ENCODE measurements at regions not wholly inside any gene's neighbourhood (a gene's known extent, or its start where the extent isn't known, plus 50 kb on each side); places are given as distances from the start of the nearest gene placed in this dataset.

DNA sequence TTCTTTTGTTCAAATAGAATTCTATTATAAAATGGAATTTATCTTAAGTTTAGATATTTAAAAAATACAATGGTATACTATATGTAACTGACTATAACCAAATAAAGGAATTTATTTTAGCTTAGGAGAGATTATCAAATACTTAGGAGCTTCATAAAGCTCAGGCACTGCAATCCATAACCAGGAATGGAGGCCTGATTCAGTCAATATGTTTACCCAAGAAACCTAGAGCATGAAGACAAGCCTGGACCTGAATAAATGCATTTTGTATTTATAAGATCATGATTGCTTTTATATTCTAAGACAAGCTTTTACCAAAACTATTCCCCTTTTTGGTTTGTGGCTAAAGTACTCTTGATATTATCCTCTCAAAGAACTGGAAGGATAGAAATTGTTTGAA lies 742.6 kb downstream of the FAT4 start:
- H3K27ac ChIP-seq (ENCODE audit: low read length): no peak overlapping the region
- H3K79me2 ChIP-seq (ENCODE audit: low read length): no peaks in the 10 kb centered on the region
- DNase-seq: no peak
- TF ChIP-seq EZH2phosphoT487 (IDR thresholded peaks at IDR 0.05; ENCODE audit: low read length) (no peak), EZH2 (optimal IDR thresholded peaks at IDR 0.05; ENCODE audit: low read depth, low read length) (no peak)
- TF ChIP-seq, protein P1, sequence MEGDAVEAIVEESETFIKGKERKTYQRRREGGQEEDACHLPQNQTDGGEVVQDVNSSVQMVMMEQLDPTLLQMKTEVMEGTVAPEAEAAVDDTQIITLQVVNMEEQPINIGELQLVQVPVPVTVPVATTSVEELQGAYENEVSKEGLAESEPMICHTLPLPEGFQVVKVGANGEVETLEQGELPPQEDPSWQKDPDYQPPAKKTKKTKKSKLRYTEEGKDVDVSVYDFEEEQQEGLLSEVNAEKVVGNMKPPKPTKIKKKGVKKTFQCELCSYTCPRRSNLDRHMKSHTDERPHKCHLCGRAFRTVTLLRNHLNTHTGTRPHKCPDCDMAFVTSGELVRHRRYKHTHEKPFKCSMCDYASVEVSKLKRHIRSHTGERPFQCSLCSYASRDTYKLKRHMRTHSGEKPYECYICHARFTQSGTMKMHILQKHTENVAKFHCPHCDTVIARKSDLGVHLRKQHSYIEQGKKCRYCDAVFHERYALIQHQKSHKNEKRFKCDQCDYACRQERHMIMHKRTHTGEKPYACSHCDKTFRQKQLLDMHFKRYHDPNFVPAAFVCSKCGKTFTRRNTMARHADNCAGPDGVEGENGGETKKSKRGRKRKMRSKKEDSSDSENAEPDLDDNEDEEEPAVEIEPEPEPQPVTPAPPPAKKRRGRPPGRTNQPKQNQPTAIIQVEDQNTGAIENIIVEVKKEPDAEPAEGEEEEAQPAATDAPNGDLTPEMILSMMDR (IDR thresholded peaks at IDR 0.05; ENCODE audit: low read length): no peak
- H3K9me2 ChIP-seq (replicated peaks; ENCODE audit: insufficient read depth, low read length): no peaks in the 10 kb centered on the region
- no peaks in the 10 kb centered on the region for H3K4me1 ChIP-seq (ENCODE audit: low read length)
- H3K4me3 ChIP-seq (ENCODE audit: low read length): no peak overlapping the region
- no peaks in the 10 kb centered on the region for H4K20me1 ChIP-seq (ENCODE audit: insufficient read depth, low read length)
- H3K9ac ChIP-seq (ENCODE audit: low read length): no peak overlapping the region
- no peak overlapping the region for H3K4me2 ChIP-seq (ENCODE audit: low read depth, low read length)
- H3K36me3 ChIP-seq (replicated peaks; ENCODE audit: insufficient read depth, low read length): no peaks in the 10 kb centered on the region
- H2AFZ ChIP-seq (ENCODE audit: low read length): no peak overlapping the region
- no peaks in the 10 kb centered on the region for H3F3A ChIP-seq (ENCODE audit: insufficient read depth, low read length)
- H3K9me3 ChIP-seq (replicated peaks; ENCODE audit: insufficient read depth, low read length): no peaks in the 10 kb centered on the region
- H3K27me3 ChIP-seq (replicated peaks; ENCODE audit: insufficient read depth, low read length): no peaks in the 10 kb centered on the region

DNA sequence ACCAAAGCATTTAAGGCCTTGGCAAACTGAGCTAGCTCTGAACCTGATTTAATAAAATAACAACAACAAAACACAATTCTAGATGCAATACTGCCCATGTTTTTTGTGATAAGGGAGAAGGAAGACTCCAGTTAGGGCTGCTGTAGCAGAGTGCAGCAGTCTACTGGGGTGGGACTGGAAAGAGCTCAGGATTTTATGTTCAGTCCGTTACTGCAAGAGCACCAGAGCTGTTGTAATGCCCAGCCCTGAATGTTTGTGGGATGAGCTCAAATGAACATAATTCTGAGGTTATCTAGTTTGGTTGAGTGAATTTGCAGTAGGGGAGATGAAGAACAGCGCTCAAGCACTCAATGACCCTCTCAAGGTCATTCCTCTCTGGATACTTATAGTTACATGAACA lies 743.8 kb downstream of the FAT4 start:
- Histone ChIP-seq H3K27me3 (replicated peaks; ENCODE audit: insufficient read depth, low read length) (no peaks in the 10 kb centered on the region), H3K4me1 (ENCODE audit: low read length) (no peaks in the 10 kb centered on the region), H3K79me2 (ENCODE audit: low read length) (no peaks in the 10 kb centered on the region)

DNA sequence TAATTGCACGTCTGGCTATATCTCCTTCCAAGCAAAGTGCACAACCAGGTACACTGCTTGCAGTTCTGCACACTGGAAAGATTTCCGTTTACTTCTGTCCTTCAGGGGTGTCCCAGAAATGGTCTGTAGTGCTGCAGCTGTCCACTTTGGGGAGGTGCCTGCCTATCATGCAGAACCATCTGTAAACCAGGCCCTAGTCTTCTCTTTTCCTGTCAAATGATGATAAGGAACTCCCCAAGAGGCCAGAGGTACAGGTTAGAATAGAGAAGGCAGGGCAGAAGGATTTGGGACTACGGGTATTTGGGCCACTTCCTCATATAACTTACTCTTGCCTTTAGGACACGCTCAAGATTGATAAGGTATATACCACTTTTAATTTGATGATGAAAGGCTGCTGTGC lies 746.9 kb downstream of the FAT4 start:
- Histone ChIP-seq H3K27me3 (replicated peaks; ENCODE audit: insufficient read depth, low read length) (no peaks in the 10 kb centered on the region), H3K27ac (ENCODE audit: low read length) (no peak overlapping the region), H2AFZ (ENCODE audit: low read length) (no peak overlapping the region), H3K79me2 (ENCODE audit: low read length) (no peaks in the 10 kb centered on the region), H3K9me3 (replicated peaks; ENCODE audit: insufficient read depth, low read length) (no peaks in the 10 kb centered on the region), H3K4me1 (ENCODE audit: low read length) (no peaks in the 10 kb centered on the region), H4K20me1 (ENCODE audit: insufficient read depth, low read length) (no peaks in the 10 kb centered on the region), H3K36me3 (replicated peaks; ENCODE audit: insufficient read depth, low read length) (no peaks in the 10 kb centered on the region), H3K9ac (ENCODE audit: low read length) (no peak overlapping the region), H3K9me2 (replicated peaks; ENCODE audit: insufficient read depth, low read length) (no peaks in the 10 kb centered on the region), H3F3A (ENCODE audit: insufficient read depth, low read length) (no peaks in the 10 kb centered on the region), H3K4me2 (ENCODE audit: low read depth, low read length) (no peak overlapping the region), H3K4me3 (ENCODE audit: low read length) (no peak overlapping the region)
- TF ChIP-seq EZH2 (optimal IDR thresholded peaks at IDR 0.05; ENCODE audit: low read depth, low read length): no peak
- TF ChIP-seq, protein P1 (IDR thresholded peaks at IDR 0.05; ENCODE audit: low read length): no peak
- no peak for TF ChIP-seq EZH2phosphoT487 (IDR thresholded peaks at IDR 0.05; ENCODE audit: low read length)
- no peak for DNase-seq

More for the DNA sequence above, 743.8 kb downstream of the FAT4 start:
- Histone ChIP-seq H3K27ac (ENCODE audit: low read length) (no peak overlapping the region), H3F3A (ENCODE audit: insufficient read depth, low read length) (no peaks in the 10 kb centered on the region), H2AFZ (ENCODE audit: low read length) (no peak overlapping the region), H4K20me1 (ENCODE audit: insufficient read depth, low read length) (no peaks in the 10 kb centered on the region), H3K4me2 (ENCODE audit: low read depth, low read length) (no peak overlapping the region), H3K9me2 (replicated peaks; ENCODE audit: insufficient read depth, low read length) (no peaks in the 10 kb centered on the region), H3K4me3 (ENCODE audit: low read length) (no peak overlapping the region), H3K36me3 (replicated peaks; ENCODE audit: insufficient read depth, low read length) (no peaks in the 10 kb centered on the region), H3K9me3 (replicated peaks; ENCODE audit: insufficient read depth, low read length) (no peaks in the 10 kb centered on the region), H3K9ac (ENCODE audit: low read length) (no peak overlapping the region)
- DNase-seq: no peak
- TF ChIP-seq EZH2phosphoT487 (IDR thresholded peaks at IDR 0.05; ENCODE audit: low read length) (no peak), EZH2 (optimal IDR thresholded peaks at IDR 0.05; ENCODE audit: low read depth, low read length) (no peak)
- TF ChIP-seq, protein P1 (IDR thresholded peaks at IDR 0.05; ENCODE audit: low read length): no peak
